Loucy (cell line): ENCODE measurements at regions not wholly inside any gene's neighbourhood (a gene's known extent, or its start where the extent isn't known, plus 50 kb on each side); places are given as distances from the start of the nearest gene placed in this dataset.

Experiments
- H2AFZ ChIP-seq: fragments of 200-600 bp; sonication (generic); 2 replicates; pipeline ENCODE4 v1.6.0; 2016; ENCODE audit warnings: antibody characterized with exemption, mild to moderate bottlenecking, low read length, moderate library complexity
- H3F3A ChIP-seq: fragments of 200-600 bp; 2 replicates; pipeline ENCODE4 v1.6.0; 2016; ENCODE audit warnings: antibody characterized with exemption, low read depth, mild to moderate bottlenecking
- H3K27me3 ChIP-seq: fragments of 200-600 bp; sonication (generic); 2 replicates; pipeline ENCODE4 v1.6.1; 2014; ENCODE audit warnings: low read length, mild to moderate bottlenecking; ENCODE audit not compliant: insufficient read depth, poor library complexity, severe bottlenecking
- H3K36me3 ChIP-seq: fragments of 200-600 bp; sonication (generic); 2 replicates; pipeline ENCODE4 v1.6.1; 2016; ENCODE audit warnings: low read length; ENCODE audit not compliant: insufficient read depth
- H3K4me1 ChIP-seq: fragments of 200-600 bp; sonication (generic); 2 replicates; pipeline ENCODE4 v1.5.1; 2014; ENCODE audit warnings: low read length, mild to moderate bottlenecking; ENCODE audit not compliant: insufficient read depth, poor library complexity, severe bottlenecking
- H3K4me2 ChIP-seq: fragments of 200-600 bp; sonication (generic); 2 replicates; pipeline ENCODE4 v1.6.0; 2014; ENCODE audit warnings: antibody characterized with exemption, low read length, low read depth, mild to moderate bottlenecking; ENCODE audit not compliant: poor library complexity, severe bottlenecking
- H3K4me3 ChIP-seq: fragments of 200-600 bp; sonication (generic); 2 replicates; pipeline ENCODE4 v1.5.1; 2014; ENCODE audit warnings: low read length, mild to moderate bottlenecking, mixed read lengths; ENCODE audit not compliant: poor library complexity, severe bottlenecking
- H3K79me2 ChIP-seq: fragments of 200-600 bp; sonication (generic); 2 replicates; pipeline ENCODE4 v1.6.1; 2014; ENCODE audit warnings: low read length; ENCODE audit not compliant: insufficient read depth
- H3K9ac ChIP-seq: fragments of 200-600 bp; sonication (generic); 2 replicates; pipeline ENCODE4 v1.6.0; 2014; ENCODE audit warnings: mild to moderate bottlenecking, low read depth, low read length, moderate library complexity; ENCODE audit not compliant: poor library complexity, severe bottlenecking
- H3K9me2 ChIP-seq: fragments of 200-600 bp; sonication (generic); replicated peaks from 2 replicates; pipeline ENCODE4 v1.6.1; 2016; ENCODE audit warnings: low read depth, low read length, mixed read lengths
- H3K9me3 ChIP-seq: fragments of 200-600 bp; sonication (generic); 2 replicates; pipeline ENCODE4 v1.6.1; 2014; ENCODE audit warnings: mild to moderate bottlenecking, antibody characterized with exemption, low read length, low read depth; ENCODE audit not compliant: insufficient read depth
- H4K20me1 ChIP-seq: fragments of 200-600 bp; sonication (generic); 2 replicates; pipeline ENCODE4 v1.6.0; 2014; ENCODE audit warnings: antibody characterized with exemption, low read length, mild to moderate bottlenecking; ENCODE audit not compliant: insufficient read depth, poor library complexity, severe bottlenecking
- EZH2phosphoT487 ChIP-seq: fragments of 200-600 bp; IDR thresholded peaks from 2 replicates; pipeline ENCODE4 v1.6.1; 2018; ENCODE audit warnings: antibody characterized with exemption, mild to moderate bottlenecking, moderate library complexity, borderline replicate concordance
- TF ChIP-seq, protein P1 (sequence below): fragments of 200-600 bp; sonication (generic); conservative IDR thresholded peaks from 2 replicates; pipeline ENCODE4 v1.5.1; 2014; ENCODE audit warnings: mild to moderate bottlenecking, antibody characterized with exemption, low read length

DNA sequence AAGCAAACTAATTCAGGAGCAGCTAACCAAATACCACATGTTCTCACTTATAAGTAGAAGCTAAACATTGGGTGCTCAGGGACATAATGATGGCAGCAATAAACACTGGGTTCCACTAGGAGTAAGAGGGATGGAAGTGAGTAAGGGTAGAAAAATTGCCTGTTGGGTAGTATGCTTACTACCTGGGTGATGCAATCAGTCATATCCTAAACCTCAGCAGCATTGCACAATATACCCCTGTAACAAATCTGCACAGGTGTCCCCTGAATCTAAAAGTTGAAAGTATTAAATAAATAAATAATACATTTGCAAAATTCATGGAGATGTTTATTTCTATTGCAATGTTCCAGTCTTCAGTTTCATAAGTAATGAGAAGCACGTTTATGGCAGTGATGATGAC, 409.8 kb upstream of the FOXG1 start:
- no peaks in the 10 kb centered on the region for H4K20me1 ChIP-seq
- no peaks in the 10 kb centered on the region for H3K36me3 ChIP-seq
- H3K9me2 ChIP-seq, result no peaks in the 10 kb centered on the region

DNA sequence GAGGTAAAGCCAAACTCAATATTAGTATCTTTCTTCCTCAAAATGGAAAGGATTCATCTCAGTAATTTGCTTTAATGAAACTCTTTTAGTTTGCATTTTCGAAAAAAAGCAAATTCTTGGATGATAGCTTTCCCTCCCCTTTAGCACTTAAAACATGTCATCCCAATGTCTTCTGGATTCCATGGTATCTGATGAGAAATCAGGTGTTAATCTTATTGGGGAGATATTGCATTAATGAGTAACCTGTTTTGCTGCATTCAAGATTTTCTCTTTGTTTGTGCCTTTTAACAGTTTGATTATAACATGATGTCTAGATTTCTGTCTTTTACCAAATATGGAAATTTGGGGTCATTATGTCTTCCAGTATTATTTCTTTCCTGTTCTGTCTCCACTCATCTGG, 405.1 kb upstream of the FOXG1 start:
- Histone ChIP-seq H3K9me2 (no peaks in the 10 kb centered on the region), H4K20me1 (no peaks in the 10 kb centered on the region), H3K9me3 (peaks cover 2% of the 10 kb centered on the region; the same call in 1 of the 2 replicates), H3K79me2 (no peaks in the 10 kb centered on the region), H3F3A (no peaks in the 10 kb centered on the region), H3K9ac (no peak overlapping the region), H3K36me3 (no peaks in the 10 kb centered on the region), H3K27me3 (no peaks in the 10 kb centered on the region), H3K4me2 (no peak overlapping the region), H2AFZ (no peak overlapping the region), H3K4me1 (no peaks in the 10 kb centered on the region), H3K4me3 (no peak overlapping the region)
- TF ChIP-seq, protein P1, sequence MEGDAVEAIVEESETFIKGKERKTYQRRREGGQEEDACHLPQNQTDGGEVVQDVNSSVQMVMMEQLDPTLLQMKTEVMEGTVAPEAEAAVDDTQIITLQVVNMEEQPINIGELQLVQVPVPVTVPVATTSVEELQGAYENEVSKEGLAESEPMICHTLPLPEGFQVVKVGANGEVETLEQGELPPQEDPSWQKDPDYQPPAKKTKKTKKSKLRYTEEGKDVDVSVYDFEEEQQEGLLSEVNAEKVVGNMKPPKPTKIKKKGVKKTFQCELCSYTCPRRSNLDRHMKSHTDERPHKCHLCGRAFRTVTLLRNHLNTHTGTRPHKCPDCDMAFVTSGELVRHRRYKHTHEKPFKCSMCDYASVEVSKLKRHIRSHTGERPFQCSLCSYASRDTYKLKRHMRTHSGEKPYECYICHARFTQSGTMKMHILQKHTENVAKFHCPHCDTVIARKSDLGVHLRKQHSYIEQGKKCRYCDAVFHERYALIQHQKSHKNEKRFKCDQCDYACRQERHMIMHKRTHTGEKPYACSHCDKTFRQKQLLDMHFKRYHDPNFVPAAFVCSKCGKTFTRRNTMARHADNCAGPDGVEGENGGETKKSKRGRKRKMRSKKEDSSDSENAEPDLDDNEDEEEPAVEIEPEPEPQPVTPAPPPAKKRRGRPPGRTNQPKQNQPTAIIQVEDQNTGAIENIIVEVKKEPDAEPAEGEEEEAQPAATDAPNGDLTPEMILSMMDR, result no peak
- no peak for TF ChIP-seq EZH2phosphoT487

More for the DNA sequence above, 409.8 kb upstream of the FOXG1 start:
- no peak overlapping the region for H2AFZ ChIP-seq
- H3K9ac ChIP-seq, result no peak overlapping the region
- no peak overlapping the region for H3K4me3 ChIP-seq
- TF ChIP-seq EZH2phosphoT487, result no peak
- TF ChIP-seq, protein P1, result no peak
- no peaks in the 10 kb centered on the region for H3K27me3 ChIP-seq
- no peaks in the 10 kb centered on the region for H3K79me2 ChIP-seq
- no peaks in the 10 kb centered on the region for H3F3A ChIP-seq
- H3K9me3 ChIP-seq, result peaks cover 9% of the 10 kb centered on the region; the same call in 1 of the 2 replicates
- no peak overlapping the region for H3K4me2 ChIP-seq
- no peaks in the 10 kb centered on the region for H3K4me1 ChIP-seq

DNA sequence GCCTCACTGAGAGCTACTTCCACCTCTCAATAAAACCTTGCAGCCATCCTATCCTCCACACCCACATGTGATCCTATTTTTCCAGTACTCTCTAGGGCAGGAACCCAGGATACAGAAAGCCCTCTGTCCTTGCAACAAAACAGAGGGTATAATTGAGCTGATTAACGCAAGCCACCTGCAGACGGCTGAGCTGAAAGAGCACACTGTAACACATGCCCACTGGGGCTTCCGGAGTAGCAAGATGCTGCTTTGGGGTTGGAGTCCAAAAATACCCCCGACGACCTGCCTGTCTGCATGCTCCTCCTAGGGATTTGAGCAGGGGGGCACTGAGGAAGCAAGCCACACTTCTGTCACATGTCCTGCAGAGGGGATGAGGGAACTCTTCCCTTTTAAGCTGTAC, 401.1 kb upstream of the FOXG1 start:
- Histone ChIP-seq H3K4me2 (no peak overlapping the region), H3K9me2 (no peaks in the 10 kb centered on the region), H3K4me1 (no peaks in the 10 kb centered on the region), H3K27me3 (no peaks in the 10 kb centered on the region), H3K4me3 (no peak overlapping the region), H3K36me3 (no peaks in the 10 kb centered on the region), H3K9me3 (no peaks in the 10 kb centered on the region; the same call in 1 of the 2 replicates), H3F3A (no peaks in the 10 kb centered on the region), H3K79me2 (no peaks in the 10 kb centered on the region), H2AFZ (no peak overlapping the region), H3K9ac (no peak overlapping the region), H4K20me1 (no peaks in the 10 kb centered on the region)
- no peak for TF ChIP-seq EZH2phosphoT487
- TF ChIP-seq, protein P1, result no peak
